ENCODE measurements at regions not wholly inside any gene's neighbourhood (a gene's known extent, or its start where the extent isn't known, plus 50 kb on each side); places are given as distances from the start of the nearest gene placed in this dataset.

- WGBS (ENCODE audit: low lambda C conversion rate, missing lambda C conversion rate): 32% methylated on average over 1 of the region's 1 CpG
These were observed 725.5 kb upstream of the FLRT2 start for GRCh38 chr14:84804468-84804867.

GRCh38 chr14:84804895-84805294 lies 725.0 kb upstream of the FLRT2 start:
- DNase-seq (ENCODE audit: low spot score): no peak
- peaks cover 7% of the 10 kb centered on the region for H3K27me3 ChIP-seq
- no peaks in the 10 kb centered on the region for H3K79me2 ChIP-seq
- no peak overlapping the region for H3K4me3 ChIP-seq
- TF ChIP-seq EZH2phosphoT487 (IDR thresholded peaks at IDR 0.05; ENCODE audit: low read depth, severe bottlenecking, unreplicated experiment) (no peak), CTCF (IDR thresholded peaks at IDR 0.05; ENCODE audit: poor library complexity) (no peak), EZH2 (IDR thresholded peaks at IDR 0.05; ENCODE audit: borderline replicate concordance) (no peak)
- no peaks in the 10 kb centered on the region for H3K4me1 ChIP-seq (ENCODE audit: insufficient read depth)
- no peaks in the 10 kb centered on the region for H4K20me1 ChIP-seq (ENCODE audit: insufficient read depth, poor library complexity, severe bottlenecking)
- H2AFZ ChIP-seq: no peak overlapping the region
- H3K27ac ChIP-seq: no peak overlapping the region
- no peaks in the 10 kb centered on the region for H3K36me3 ChIP-seq (replicated peaks; ENCODE audit: insufficient read depth, low read depth)
- H3K9me3 ChIP-seq (ENCODE audit: low read depth): no peaks in the 10 kb centered on the region
- H3K4me2 ChIP-seq: no peak overlapping the region
- WGBS (ENCODE audit: low lambda C conversion rate, missing lambda C conversion rate): 91% methylated on average over 1 of the region's 1 CpG
- no peaks in the 10 kb centered on the region for H3K9me2 ChIP-seq (replicated peaks; ENCODE audit: insufficient read depth)

More at GRCh38 chr14:84804468-84804867, 725.5 kb upstream of the FLRT2 start:
- Histone ChIP-seq H3K27me3 (peaks cover 7% of the 10 kb centered on the region), H4K20me1 (ENCODE audit: insufficient read depth, poor library complexity, severe bottlenecking) (no peaks in the 10 kb centered on the region), H3K4me2 (no peak overlapping the region), H3K9me2 (replicated peaks; ENCODE audit: insufficient read depth) (no peaks in the 10 kb centered on the region), H3K4me3 (no peak overlapping the region), H3K79me2 (no peaks in the 10 kb centered on the region), H3K4me1 (ENCODE audit: insufficient read depth) (no peaks in the 10 kb centered on the region), H3K27ac (no peak overlapping the region), H3K36me3 (replicated peaks; ENCODE audit: insufficient read depth, low read depth) (no peaks in the 10 kb centered on the region), H2AFZ (no peak overlapping the region), H3K9me3 (ENCODE audit: low read depth) (no peaks in the 10 kb centered on the region)
- TF ChIP-seq CTCF (IDR thresholded peaks at IDR 0.05; ENCODE audit: poor library complexity): no peak
- TF ChIP-seq EZH2 (IDR thresholded peaks at IDR 0.05; ENCODE audit: borderline replicate concordance): no peak
- TF ChIP-seq EZH2phosphoT487 (IDR thresholded peaks at IDR 0.05; ENCODE audit: low read depth, severe bottlenecking, unreplicated experiment): no peak
- no peak for DNase-seq (ENCODE audit: low spot score)

DNA sequence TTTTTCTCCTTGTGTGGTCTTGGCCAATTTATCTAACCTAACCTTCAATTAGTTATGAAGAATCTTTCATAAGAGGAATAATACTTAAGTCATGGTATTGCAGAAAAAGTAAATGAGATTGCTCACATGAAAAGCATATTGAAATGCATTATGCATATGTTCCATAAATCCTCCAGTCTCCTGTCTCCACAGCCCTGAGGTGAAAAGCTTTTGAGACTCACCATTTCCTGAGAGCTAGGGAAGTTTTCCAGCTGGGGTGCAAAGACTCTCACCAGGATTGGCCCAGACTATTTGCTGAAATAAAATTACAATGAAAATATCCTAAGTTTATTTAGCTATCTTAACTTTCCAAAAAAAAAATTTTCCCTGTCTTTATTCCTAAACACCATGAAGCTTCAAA lies 723.8 kb upstream of the FLRT2 start:
- Histone ChIP-seq H3K9me2 (replicated peaks; ENCODE audit: insufficient read depth) (no peaks in the 10 kb centered on the region), H3K27ac (no peak overlapping the region), H3K27me3 (peaks cover 7% of the 10 kb centered on the region), H3K79me2 (no peaks in the 10 kb centered on the region), H2AFZ (no peak overlapping the region), H3K4me3 (no peak overlapping the region), H3K9me3 (ENCODE audit: low read depth) (no peaks in the 10 kb centered on the region), H3K4me1 (ENCODE audit: insufficient read depth) (no peaks in the 10 kb centered on the region), H4K20me1 (ENCODE audit: insufficient read depth, poor library complexity, severe bottlenecking) (no peaks in the 10 kb centered on the region), H3K4me2 (no peak overlapping the region), H3K36me3 (replicated peaks; ENCODE audit: insufficient read depth, low read depth) (no peaks in the 10 kb centered on the region)
- DNase-seq (ENCODE audit: low spot score): no peak
- TF ChIP-seq EZH2 (IDR thresholded peaks at IDR 0.05; ENCODE audit: borderline replicate concordance): no peak
- TF ChIP-seq CTCF (IDR thresholded peaks at IDR 0.05; ENCODE audit: poor library complexity): no peak
- TF ChIP-seq EZH2phosphoT487 (IDR thresholded peaks at IDR 0.05; ENCODE audit: low read depth, severe bottlenecking, unreplicated experiment): no peak

DNA sequence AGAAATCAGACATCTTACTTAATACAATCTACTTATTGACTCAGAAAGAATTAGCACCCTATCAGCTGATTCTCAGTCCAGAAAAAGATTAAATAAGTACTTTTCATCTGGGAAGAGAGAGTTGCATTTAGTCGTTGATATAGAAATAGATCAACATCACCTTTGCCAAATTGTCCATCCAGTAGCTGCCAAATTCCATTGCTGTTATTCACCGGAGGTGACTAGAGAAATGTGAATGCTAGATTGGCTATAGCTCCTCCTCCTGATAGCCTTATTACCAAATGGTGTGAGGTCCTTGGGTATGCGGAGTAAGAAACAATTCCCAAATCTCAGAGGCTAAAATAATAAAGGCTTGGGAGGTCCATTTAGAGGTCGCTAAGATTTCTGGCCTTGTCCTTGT lies 723.3 kb upstream of the FLRT2 start:
- TF ChIP-seq EZH2 (IDR thresholded peaks at IDR 0.05; ENCODE audit: borderline replicate concordance): no peak
- TF ChIP-seq CTCF (IDR thresholded peaks at IDR 0.05; ENCODE audit: poor library complexity): no peak
- no peak for TF ChIP-seq EZH2phosphoT487 (IDR thresholded peaks at IDR 0.05; ENCODE audit: low read depth, severe bottlenecking, unreplicated experiment)
- Histone ChIP-seq H2AFZ (no peak overlapping the region), H3K27me3 (peaks cover 7% of the 10 kb centered on the region)

More for the DNA sequence above, 723.3 kb upstream of the FLRT2 start:
- Histone ChIP-seq H3K4me2 (no peak overlapping the region), H3K9me2 (replicated peaks; ENCODE audit: insufficient read depth) (no peaks in the 10 kb centered on the region), H3K4me3 (no peak overlapping the region), H4K20me1 (ENCODE audit: insufficient read depth, poor library complexity, severe bottlenecking) (no peaks in the 10 kb centered on the region), H3K9me3 (ENCODE audit: low read depth) (no peaks in the 10 kb centered on the region), H3K4me1 (ENCODE audit: insufficient read depth) (no peaks in the 10 kb centered on the region), H3K79me2 (no peaks in the 10 kb centered on the region), H3K27ac (no peak overlapping the region), H3K36me3 (replicated peaks; ENCODE audit: insufficient read depth, low read depth) (no peaks in the 10 kb centered on the region)
- no peak for DNase-seq (ENCODE audit: low spot score)
- WGBS (ENCODE audit: low lambda C conversion rate, missing lambda C conversion rate): 87% methylated on average over 4 of the region's 4 CpGs
